ENCODE measurements at regions not wholly inside any gene's neighbourhood (a gene's known extent, or its start where the extent isn't known, plus 50 kb on each side); places are given as distances from the start of the nearest gene placed in this dataset.

GRCh38 chr12:97134495-97134894 lies 227.4 kb downstream of the NEDD1 start:
- peaks cover 6% of the 10 kb centered on the region for H3K27me3 ChIP-seq (replicated peaks; ENCODE audit: control insufficient read depth, insufficient read depth, low read length, poor library complexity, severe bottlenecking)
- no peaks in the 10 kb centered on the region for H3K9me3 ChIP-seq (ENCODE audit: control insufficient read depth, low read length)
- no peaks in the 10 kb centered on the region for H3K4me1 ChIP-seq (ENCODE audit: control insufficient read depth, insufficient read depth, low read length, poor library complexity, severe bottlenecking)
- no peak for DNase-seq
- no peak overlapping the region for H3K27ac ChIP-seq (ENCODE audit: insufficient read depth, low read length, poor library complexity, severe bottlenecking)
- no peak overlapping the region for H3K4me3 ChIP-seq (ENCODE audit: insufficient read depth, low read depth, low read length, poor library complexity, severe bottlenecking)
- H3K36me3 ChIP-seq (ENCODE audit: control insufficient read depth, insufficient read depth, low read length) = no peaks in the 10 kb centered on the region

- DNase-seq = no peak
- Histone ChIP-seq H3K27me3 (replicated peaks; ENCODE audit: control insufficient read depth, insufficient read depth, low read length, poor library complexity, severe bottlenecking) (peaks cover 10% of the 10 kb centered on the region), H3K36me3 (ENCODE audit: control insufficient read depth, insufficient read depth, low read length) (no peaks in the 10 kb centered on the region), H3K4me1 (ENCODE audit: control insufficient read depth, insufficient read depth, low read length, poor library complexity, severe bottlenecking) (no peaks in the 10 kb centered on the region), H3K27ac (ENCODE audit: insufficient read depth, low read length, poor library complexity, severe bottlenecking) (no peak overlapping the region), H3K9me3 (ENCODE audit: control insufficient read depth, low read length) (no peaks in the 10 kb centered on the region), H3K4me3 (ENCODE audit: insufficient read depth, low read depth, low read length, poor library complexity, severe bottlenecking) (no peak overlapping the region)
These were observed 233.3 kb downstream of the NEDD1 start for GRCh38 chr12:97140355-97140754.

- no peaks in the 10 kb centered on the region for H3K36me3 ChIP-seq (ENCODE audit: control insufficient read depth, insufficient read depth, low read length)
- DNase-seq = no peak
- H3K4me3 ChIP-seq (ENCODE audit: insufficient read depth, low read depth, low read length, poor library complexity, severe bottlenecking) = no peak overlapping the region
- no peak overlapping the region for H3K27ac ChIP-seq (ENCODE audit: insufficient read depth, low read length, poor library complexity, severe bottlenecking)
- no peaks in the 10 kb centered on the region for H3K9me3 ChIP-seq (ENCODE audit: control insufficient read depth, low read length)
- peaks cover 4% of the 10 kb centered on the region for H3K27me3 ChIP-seq (replicated peaks; ENCODE audit: control insufficient read depth, insufficient read depth, low read length, poor library complexity, severe bottlenecking)
- H3K4me1 ChIP-seq (ENCODE audit: control insufficient read depth, insufficient read depth, low read length, poor library complexity, severe bottlenecking) = no peaks in the 10 kb centered on the region
These were observed 235.8 kb downstream of the NEDD1 start for GRCh38 chr12:97142737-97143410.

GRCh38 chr12:97148941-97149559 lies 242.0 kb downstream of the NEDD1 start:
- no peaks in the 10 kb centered on the region for H3K4me1 ChIP-seq (ENCODE audit: control insufficient read depth, insufficient read depth, low read length, poor library complexity, severe bottlenecking)
- no peaks in the 10 kb centered on the region for H3K36me3 ChIP-seq (ENCODE audit: control insufficient read depth, insufficient read depth, low read length)
- H3K27ac ChIP-seq (ENCODE audit: insufficient read depth, low read length, poor library complexity, severe bottlenecking) = no peak overlapping the region
- peak in 1 of 3 donors; percentile 25 for DNase-seq
- H3K27me3 ChIP-seq (replicated peaks; ENCODE audit: control insufficient read depth, insufficient read depth, low read length, poor library complexity, severe bottlenecking) = no peaks in the 10 kb centered on the region
- H3K9me3 ChIP-seq (ENCODE audit: control insufficient read depth, low read length) = no peaks in the 10 kb centered on the region
- H3K4me3 ChIP-seq (ENCODE audit: insufficient read depth, low read depth, low read length, poor library complexity, severe bottlenecking) = no peak overlapping the region

- Histone ChIP-seq H3K36me3 (ENCODE audit: control insufficient read depth, insufficient read depth, low read length) (no peaks in the 10 kb centered on the region), H3K27me3 (replicated peaks; ENCODE audit: control insufficient read depth, insufficient read depth, low read length, poor library complexity, severe bottlenecking) (no peaks in the 10 kb centered on the region), H3K4me1 (ENCODE audit: control insufficient read depth, insufficient read depth, low read length, poor library complexity, severe bottlenecking) (no peaks in the 10 kb centered on the region), H3K9me3 (ENCODE audit: control insufficient read depth, low read length) (no peaks in the 10 kb centered on the region), H3K27ac (ENCODE audit: insufficient read depth, low read length, poor library complexity, severe bottlenecking) (no peak overlapping the region), H3K4me3 (ENCODE audit: insufficient read depth, low read depth, low read length, poor library complexity, severe bottlenecking) (no peak overlapping the region)
- no peak for DNase-seq
These were observed 244.4 kb downstream of the NEDD1 start for GRCh38 chr12:97151481-97151880.

- Histone ChIP-seq H3K4me1 (ENCODE audit: control insufficient read depth, insufficient read depth, low read length, poor library complexity, severe bottlenecking) (no peaks in the 10 kb centered on the region), H3K9me3 (ENCODE audit: control insufficient read depth, low read length) (no peaks in the 10 kb centered on the region), H3K36me3 (ENCODE audit: control insufficient read depth, insufficient read depth, low read length) (no peaks in the 10 kb centered on the region), H3K27me3 (replicated peaks; ENCODE audit: control insufficient read depth, insufficient read depth, low read length, poor library complexity, severe bottlenecking) (no peaks in the 10 kb centered on the region), H3K4me3 (ENCODE audit: insufficient read depth, low read depth, low read length, poor library complexity, severe bottlenecking) (no peak overlapping the region), H3K27ac (ENCODE audit: insufficient read depth, low read length, poor library complexity, severe bottlenecking) (no peak overlapping the region)
- DNase-seq = no peak
These were observed 252.3 kb downstream of the NEDD1 start for GRCh38 chr12:97159377-97159776.

GRCh38 chr12:97160277-97160676 lies 253.2 kb downstream of the NEDD1 start:
- Histone ChIP-seq H3K9me3 (ENCODE audit: control insufficient read depth, low read length) (no peaks in the 10 kb centered on the region), H3K4me1 (ENCODE audit: control insufficient read depth, insufficient read depth, low read length, poor library complexity, severe bottlenecking) (no peaks in the 10 kb centered on the region), H3K27me3 (replicated peaks; ENCODE audit: control insufficient read depth, insufficient read depth, low read length, poor library complexity, severe bottlenecking) (no peaks in the 10 kb centered on the region), H3K27ac (ENCODE audit: insufficient read depth, low read length, poor library complexity, severe bottlenecking) (no peak overlapping the region), H3K36me3 (ENCODE audit: control insufficient read depth, insufficient read depth, low read length) (no peaks in the 10 kb centered on the region), H3K4me3 (ENCODE audit: insufficient read depth, low read depth, low read length, poor library complexity, severe bottlenecking) (no peak overlapping the region)
- DNase-seq = no peak

- Histone ChIP-seq H3K4me1 (ENCODE audit: control insufficient read depth, insufficient read depth, low read length, poor library complexity, severe bottlenecking) (no peaks in the 10 kb centered on the region), H3K27ac (ENCODE audit: insufficient read depth, low read length, poor library complexity, severe bottlenecking) (no peak overlapping the region), H3K4me3 (ENCODE audit: insufficient read depth, low read depth, low read length, poor library complexity, severe bottlenecking) (no peak overlapping the region), H3K9me3 (ENCODE audit: control insufficient read depth, low read length) (no peaks in the 10 kb centered on the region), H3K36me3 (ENCODE audit: control insufficient read depth, insufficient read depth, low read length) (no peaks in the 10 kb centered on the region), H3K27me3 (replicated peaks; ENCODE audit: control insufficient read depth, insufficient read depth, low read length, poor library complexity, severe bottlenecking) (no peaks in the 10 kb centered on the region)
- DNase-seq = no peak
These were observed 255.1 kb downstream of the NEDD1 start for GRCh38 chr12:97162173-97162572.

- Histone ChIP-seq H3K4me1 (ENCODE audit: control insufficient read depth, insufficient read depth, low read length, poor library complexity, severe bottlenecking) (no peaks in the 10 kb centered on the region), H3K4me3 (ENCODE audit: insufficient read depth, low read depth, low read length, poor library complexity, severe bottlenecking) (no peak overlapping the region), H3K27me3 (replicated peaks; ENCODE audit: control insufficient read depth, insufficient read depth, low read length, poor library complexity, severe bottlenecking) (no peaks in the 10 kb centered on the region), H3K27ac (ENCODE audit: insufficient read depth, low read length, poor library complexity, severe bottlenecking) (no peak overlapping the region), H3K36me3 (ENCODE audit: control insufficient read depth, insufficient read depth, low read length) (no peaks in the 10 kb centered on the region), H3K9me3 (ENCODE audit: control insufficient read depth, low read length) (no peaks in the 10 kb centered on the region)
- no peak for DNase-seq
These were observed 257.9 kb downstream of the NEDD1 start for GRCh38 chr12:97164936-97165335.

GRCh38 chr12:97167598-97167997 lies 260.5 kb downstream of the NEDD1 start:
- Histone ChIP-seq H3K4me3 (ENCODE audit: insufficient read depth, low read depth, low read length, poor library complexity, severe bottlenecking) (no peak overlapping the region), H3K27ac (ENCODE audit: insufficient read depth, low read length, poor library complexity, severe bottlenecking) (no peak overlapping the region), H3K27me3 (replicated peaks; ENCODE audit: control insufficient read depth, insufficient read depth, low read length, poor library complexity, severe bottlenecking) (no peaks in the 10 kb centered on the region), H3K9me3 (ENCODE audit: control insufficient read depth, low read length) (no peaks in the 10 kb centered on the region), H3K36me3 (ENCODE audit: control insufficient read depth, insufficient read depth, low read length) (no peaks in the 10 kb centered on the region), H3K4me1 (ENCODE audit: control insufficient read depth, insufficient read depth, low read length, poor library complexity, severe bottlenecking) (no peaks in the 10 kb centered on the region)
- DNase-seq = no peak

Data from effector memory CD4-positive, alpha-beta T cell (primary cell).